Cardiac muscle cell (in vitro differentiated cells and primary cell): ENCODE measurements at regions not wholly inside any gene's neighbourhood (a gene's known extent, or its start where the extent isn't known, plus 50 kb on each side); places are given as distances from the start of the nearest gene placed in this dataset.

ENCODE experiments used
- DNase-seq, 2 donors: peaks; one replicate each; pipeline versions ENCODE4 v3.0.0 to v3.0.0-alpha.2; 2010 to 2017; ENCODE audit warnings: low read depth in 1 of 2, low spot score in 1 of 2
- H3K27ac ChIP-seq: fragments of 200-600 bp; sonication (generic); 2 replicates; pipeline ENCODE4 v1.5.1; 2016
- H3K27me3 ChIP-seq: fragments of 200-600 bp; sonication (generic); 2 replicates; pipeline ENCODE4 v1.6.0; 2016; ENCODE audit warnings: control low read depth
- H3K36me3 ChIP-seq: fragments of 200-600 bp; sonication (generic); 2 replicates; pipeline ENCODE4 v1.5.1; 2016; ENCODE audit warnings: control low read depth
- H3K4me1 ChIP-seq: fragments of 200-600 bp; sonication (generic); 2 replicates; pipeline ENCODE4 v1.8.1; 2017; ENCODE audit warnings: low read depth, mild to moderate bottlenecking, mixed run types
- H3K4me3 ChIP-seq: fragments of 200-600 bp; sonication (generic); 2 replicates; pipeline ENCODE4 v1.5.1; 2016; ENCODE audit warnings: mild to moderate bottlenecking
- H3K9me3 ChIP-seq: fragments of 200-600 bp; sonication (generic); 2 replicates; pipeline ENCODE4 v1.5.1; 2017; ENCODE audit warnings: low read depth, mild to moderate bottlenecking, control low read depth
- CTCF ChIP-seq: IDR thresholded peaks from 2 replicates; pipeline ENCODE4 v1.5.1; 2012; ENCODE audit warnings: low read depth, mild to moderate bottlenecking, low read length

DNA sequence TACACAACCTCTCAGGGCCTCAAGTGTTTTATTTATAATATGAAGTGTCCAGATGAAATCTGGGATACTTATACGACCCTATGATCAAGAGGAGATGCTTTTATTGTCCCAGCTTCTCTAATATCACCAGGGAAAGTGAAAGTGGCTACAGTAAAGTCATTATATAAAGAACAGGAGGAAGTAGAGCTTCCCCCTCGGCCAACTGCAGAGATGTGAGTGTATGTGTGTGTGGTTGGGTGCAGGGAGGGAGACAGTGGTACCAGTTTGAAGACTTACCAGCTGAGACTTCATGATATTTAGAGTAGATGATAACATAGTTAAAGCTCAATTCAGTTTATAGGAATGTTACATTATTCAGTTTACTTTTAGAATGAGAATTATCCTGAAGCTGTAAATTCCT lies 373.6 kb upstream of the DDI1 start:
- no peak for TF ChIP-seq CTCF
- Histone ChIP-seq H3K27me3 (no peaks in the 10 kb centered on the region), H3K36me3 (no peaks in the 10 kb centered on the region), H3K27ac (no peak overlapping the region), H3K4me1 (no peaks in the 10 kb centered on the region), H3K4me3 (no peak overlapping the region), H3K9me3 (no peaks in the 10 kb centered on the region)
- DNase-seq, result no peak

DNA sequence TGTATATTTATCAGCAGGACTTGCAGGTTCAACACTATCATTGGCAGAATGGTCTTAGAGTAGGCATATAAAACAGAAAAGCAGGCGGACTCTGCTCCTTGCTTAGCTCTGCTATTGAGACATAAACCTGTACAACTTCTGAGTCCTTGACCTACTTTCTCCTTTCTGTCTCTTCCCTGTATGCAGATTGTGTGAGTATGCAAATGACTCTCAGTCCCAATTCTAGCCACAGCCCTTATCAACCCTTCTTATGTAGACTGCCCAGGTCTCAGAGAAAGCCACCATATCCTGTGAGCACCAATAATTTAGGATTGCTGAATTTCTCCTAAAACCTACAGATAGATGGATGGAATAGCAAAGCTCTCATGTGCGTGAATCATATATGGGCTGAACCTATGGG lies 367.6 kb upstream of the DDI1 start:
- Histone ChIP-seq H3K27me3 (no peaks in the 10 kb centered on the region), H3K27ac (no peak overlapping the region), H3K9me3 (no peaks in the 10 kb centered on the region), H3K4me1 (no peaks in the 10 kb centered on the region), H3K36me3 (no peaks in the 10 kb centered on the region), H3K4me3 (no peak overlapping the region)
- no peak for TF ChIP-seq CTCF
- DNase-seq, result no peak

DNA sequence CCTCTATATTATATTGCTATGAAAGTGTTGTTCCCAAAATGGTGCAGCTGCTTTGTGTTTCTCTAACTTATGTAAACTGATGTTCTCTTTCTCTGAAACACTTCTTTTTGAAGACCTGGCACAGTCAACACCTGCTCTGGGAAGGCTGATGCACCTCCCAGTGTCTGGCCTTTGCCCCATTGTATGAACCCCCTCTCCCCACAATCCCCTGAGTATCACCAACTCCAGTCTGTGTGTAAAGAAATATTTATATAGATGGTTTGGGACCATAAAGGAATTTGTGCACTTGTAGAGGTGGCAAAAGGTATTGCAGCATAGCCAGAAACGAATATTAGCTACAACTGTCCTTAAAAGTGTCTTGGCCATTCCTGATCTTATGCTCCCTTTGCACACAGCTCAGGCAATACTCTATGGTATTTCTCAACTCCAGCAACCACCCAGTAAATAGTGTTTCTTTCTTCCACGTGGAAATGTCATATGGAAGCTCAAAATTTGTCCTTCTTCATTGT lies 365.2 kb upstream of the DDI1 start:
- Histone ChIP-seq H3K27ac (no peak overlapping the region), H3K9me3 (no peaks in the 10 kb centered on the region), H3K4me1 (no peaks in the 10 kb centered on the region), H3K4me3 (no peak overlapping the region), H3K36me3 (no peaks in the 10 kb centered on the region), H3K27me3 (no peaks in the 10 kb centered on the region)
- no peak for TF ChIP-seq CTCF
- DNase-seq, result no peak

GRCh38 chr11:103673773-103674172 lies 362.7 kb upstream of the DDI1 start:
- Histone ChIP-seq H3K27ac (no peak overlapping the region), H3K27me3 (no peaks in the 10 kb centered on the region), H3K36me3 (no peaks in the 10 kb centered on the region), H3K4me3 (no peak overlapping the region), H3K4me1 (no peaks in the 10 kb centered on the region), H3K9me3 (no peaks in the 10 kb centered on the region)
- TF ChIP-seq CTCF, result no peak
- DNase-seq, result peak in 1 of 2 donors; percentile 68

DNA sequence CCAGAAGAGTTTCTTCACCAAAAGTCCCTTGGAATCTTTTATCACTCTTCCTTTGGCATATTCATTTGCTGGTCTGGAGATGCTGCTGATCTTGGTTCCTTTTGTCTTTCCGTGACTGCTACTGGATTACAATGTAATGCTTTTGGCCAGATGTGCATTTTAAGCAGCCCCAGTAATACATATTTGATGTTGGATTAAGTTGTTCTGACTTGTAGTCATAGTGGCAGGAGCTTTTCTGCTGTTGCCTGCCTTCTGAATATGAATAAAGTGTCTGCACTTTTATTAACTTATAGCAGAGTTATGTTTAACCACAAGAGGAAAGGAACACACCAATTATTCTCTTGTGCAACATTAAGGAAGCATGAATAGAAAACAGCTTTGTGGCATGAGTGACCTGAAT lies 360.0 kb upstream of the DDI1 start:
- no peaks in the 10 kb centered on the region for H3K9me3 ChIP-seq
- H3K27me3 ChIP-seq, result no peaks in the 10 kb centered on the region
- DNase-seq, result peak in 1 of 2 donors; percentile 45
- no peak for TF ChIP-seq CTCF
- H3K27ac ChIP-seq, result no peak overlapping the region
- H3K36me3 ChIP-seq, result no peaks in the 10 kb centered on the region
- no peak overlapping the region for H3K4me3 ChIP-seq
- no peaks in the 10 kb centered on the region for H3K4me1 ChIP-seq

- no peak overlapping the region for H3K4me3 ChIP-seq
- H3K9me3 ChIP-seq, result no peaks in the 10 kb centered on the region
- DNase-seq, result no peak
- H3K27me3 ChIP-seq, result no peaks in the 10 kb centered on the region
- peaks cover 14% of the 10 kb centered on the region for H3K4me1 ChIP-seq
- H3K36me3 ChIP-seq, result no peaks in the 10 kb centered on the region
- no peak overlapping the region for H3K27ac ChIP-seq
- TF ChIP-seq CTCF, result no peak
These were observed 355.6 kb upstream of the DDI1 start for GRCh38 chr11:103680826-103681225.
